ENCODE measurements at regions not wholly inside any gene's neighbourhood (a gene's known extent, or its start where the extent isn't known, plus 50 kb on each side); places are given as distances from the start of the nearest gene placed in this dataset.

DNA sequence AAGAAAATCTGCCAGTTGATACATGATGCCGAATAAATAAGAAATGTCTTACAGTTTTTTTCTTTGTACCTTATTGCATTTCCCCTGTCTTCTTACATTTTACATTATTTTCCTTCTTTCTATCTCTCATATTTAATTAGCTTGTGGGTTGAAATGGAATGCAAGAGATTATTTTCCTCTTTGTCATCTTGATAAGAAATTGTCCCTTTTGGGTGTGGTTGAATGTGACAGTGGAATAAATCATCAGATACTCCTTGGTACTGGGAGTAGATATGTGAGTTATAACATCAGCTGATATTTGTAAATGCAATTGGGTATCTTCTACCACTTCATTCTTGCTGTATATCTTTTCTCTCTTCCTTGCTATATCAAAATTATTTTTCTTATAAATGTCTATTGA lies 997.4 kb downstream of the RAPGEF2 start:
- TF ChIP-seq RAD21 (IDR thresholded peaks at IDR 0.05; ENCODE audit: low read depth) (no peak), EZH2 (IDR thresholded peaks at IDR 0.05) (no peak), ZNF274 (IDR thresholded peaks at IDR 0.05; ENCODE audit: low read depth, low read length) (no peak), EZH2phosphoT487 (IDR thresholded peaks at IDR 0.05; ENCODE audit: borderline replicate concordance) (no peak), POLR2A (IDR thresholded peaks at IDR 0.05; ENCODE audit: borderline replicate concordance, extremely low read depth, insufficient read depth, insufficient read length) (no peak), YY1 (IDR thresholded peaks at IDR 0.05; ENCODE audit: extremely low read depth, insufficient replicate concordance, low read depth, low read length) (no peak), JUND (IDR thresholded peaks at IDR 0.05) (no peak), SIN3A (IDR thresholded peaks at IDR 0.05; ENCODE audit: low read depth) (no peak), POLR2AphosphoS5 (IDR thresholded peaks at IDR 0.05; ENCODE audit: low read depth, low read length) (no peak), FOSL1 (IDR thresholded peaks at IDR 0.05; ENCODE audit: low read depth) (peak; percentile 11; the same call in 1 of the 2 replicates)
- TF ChIP-seq, protein P1, sequence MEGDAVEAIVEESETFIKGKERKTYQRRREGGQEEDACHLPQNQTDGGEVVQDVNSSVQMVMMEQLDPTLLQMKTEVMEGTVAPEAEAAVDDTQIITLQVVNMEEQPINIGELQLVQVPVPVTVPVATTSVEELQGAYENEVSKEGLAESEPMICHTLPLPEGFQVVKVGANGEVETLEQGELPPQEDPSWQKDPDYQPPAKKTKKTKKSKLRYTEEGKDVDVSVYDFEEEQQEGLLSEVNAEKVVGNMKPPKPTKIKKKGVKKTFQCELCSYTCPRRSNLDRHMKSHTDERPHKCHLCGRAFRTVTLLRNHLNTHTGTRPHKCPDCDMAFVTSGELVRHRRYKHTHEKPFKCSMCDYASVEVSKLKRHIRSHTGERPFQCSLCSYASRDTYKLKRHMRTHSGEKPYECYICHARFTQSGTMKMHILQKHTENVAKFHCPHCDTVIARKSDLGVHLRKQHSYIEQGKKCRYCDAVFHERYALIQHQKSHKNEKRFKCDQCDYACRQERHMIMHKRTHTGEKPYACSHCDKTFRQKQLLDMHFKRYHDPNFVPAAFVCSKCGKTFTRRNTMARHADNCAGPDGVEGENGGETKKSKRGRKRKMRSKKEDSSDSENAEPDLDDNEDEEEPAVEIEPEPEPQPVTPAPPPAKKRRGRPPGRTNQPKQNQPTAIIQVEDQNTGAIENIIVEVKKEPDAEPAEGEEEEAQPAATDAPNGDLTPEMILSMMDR (IDR thresholded peaks at IDR 0.05 in 2 of 3, conservative IDR thresholded peaks at IDR 0.05 in 1 of 3; ENCODE audit: borderline replicate concordance in 1 of 3, insufficient read depth in 1 of 3, low read depth in 2 of 3, low read length in 2 of 3): no peak
- TF ChIP-seq, protein P2, sequence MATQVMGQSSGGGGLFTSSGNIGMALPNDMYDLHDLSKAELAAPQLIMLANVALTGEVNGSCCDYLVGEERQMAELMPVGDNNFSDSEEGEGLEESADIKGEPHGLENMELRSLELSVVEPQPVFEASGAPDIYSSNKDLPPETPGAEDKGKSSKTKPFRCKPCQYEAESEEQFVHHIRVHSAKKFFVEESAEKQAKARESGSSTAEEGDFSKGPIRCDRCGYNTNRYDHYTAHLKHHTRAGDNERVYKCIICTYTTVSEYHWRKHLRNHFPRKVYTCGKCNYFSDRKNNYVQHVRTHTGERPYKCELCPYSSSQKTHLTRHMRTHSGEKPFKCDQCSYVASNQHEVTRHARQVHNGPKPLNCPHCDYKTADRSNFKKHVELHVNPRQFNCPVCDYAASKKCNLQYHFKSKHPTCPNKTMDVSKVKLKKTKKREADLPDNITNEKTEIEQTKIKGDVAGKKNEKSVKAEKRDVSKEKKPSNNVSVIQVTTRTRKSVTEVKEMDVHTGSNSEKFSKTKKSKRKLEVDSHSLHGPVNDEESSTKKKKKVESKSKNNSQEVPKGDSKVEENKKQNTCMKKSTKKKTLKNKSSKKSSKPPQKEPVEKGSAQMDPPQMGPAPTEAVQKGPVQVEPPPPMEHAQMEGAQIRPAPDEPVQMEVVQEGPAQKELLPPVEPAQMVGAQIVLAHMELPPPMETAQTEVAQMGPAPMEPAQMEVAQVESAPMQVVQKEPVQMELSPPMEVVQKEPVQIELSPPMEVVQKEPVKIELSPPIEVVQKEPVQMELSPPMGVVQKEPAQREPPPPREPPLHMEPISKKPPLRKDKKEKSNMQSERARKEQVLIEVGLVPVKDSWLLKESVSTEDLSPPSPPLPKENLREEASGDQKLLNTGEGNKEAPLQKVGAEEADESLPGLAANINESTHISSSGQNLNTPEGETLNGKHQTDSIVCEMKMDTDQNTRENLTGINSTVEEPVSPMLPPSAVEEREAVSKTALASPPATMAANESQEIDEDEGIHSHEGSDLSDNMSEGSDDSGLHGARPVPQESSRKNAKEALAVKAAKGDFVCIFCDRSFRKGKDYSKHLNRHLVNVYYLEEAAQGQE (IDR thresholded peaks at IDR 0.05; ENCODE audit: low read depth): no peak

Data from HCT116 (cell line).